IMR-90 (cell line): ENCODE measurements at regions not wholly inside any gene's neighbourhood (a gene's known extent, or its start where the extent isn't known, plus 50 kb on each side); places are given as distances from the start of the nearest gene placed in this dataset.

ENCODE experiments used
- ATAC-seq: fragments of 200-7000 bp; cut with Tn5 transposase; 2 replicates; pipeline ENCODE4 v1.9.1; 2020; ENCODE audit warnings: low read depth, mild to moderate bottlenecking, moderate library complexity
- BruUV-seq: library from RNA; stranded (reverse); fragments of 400-500 nt; replicated peaks from 2 replicates; lab custom pipeline; 2021; lab: Mats Ljungman, UMichigan
- CTCF ChIA-PET: fragments of 300-600 bp; formaldehyde crosslinking; extraction: SDS; loops from one replicate; lab custom pipeline; 2021; ENCODE audit warnings: antibody characterized with exemption; lab: Yijun Ruan, JAX
- POLR2A ChIA-PET: fragments of 300-600 bp; sonication (Branson Sonifier 250); formaldehyde crosslinking; loops from one replicate; lab custom pipeline; 2022; ENCODE audit warnings: antibody characterized with exemption; ENCODE audit not compliant: unreplicated experiment; lab: Charles Lee
- DNase-seq: peaks from one replicate; pipeline ENCODE4 v3.0.0; 2013
- H2AFZ ChIP-seq: replicated peaks from 2 replicates; pipeline ENCODE3; 2013; ENCODE audit warnings: low read length, mild to moderate bottlenecking; ENCODE audit not compliant: poor library complexity
- H2AK5ac ChIP-seq: 2 replicates; pipeline ENCODE4 v1.6.1; 2013; ENCODE audit warnings: low read depth, low read length, inconsistent platforms
- H2AK9ac ChIP-seq: replicated peaks from 2 replicates; pipeline ENCODE3; 2013; ENCODE audit warnings: mild to moderate bottlenecking, low read depth, low read length, moderate library complexity; ENCODE audit not compliant: poor library complexity
- H2BK120ac ChIP-seq: 2 replicates; pipeline ENCODE4 v1.6.1; 2013; ENCODE audit warnings: low read depth, low read length, inconsistent platforms
- H2BK15ac ChIP-seq: 3 replicates; pipeline ENCODE4 v1.6.1; 2013; ENCODE audit warnings: low read depth, low read length, inconsistent platforms
- H2BK20ac ChIP-seq: 2 replicates; pipeline ENCODE4 v1.6.1; 2013; ENCODE audit warnings: low read depth, mild to moderate bottlenecking, inconsistent platforms, low read length, moderate library complexity
- H2BK5ac ChIP-seq: 2 replicates; pipeline ENCODE4 v1.6.1; 2013; ENCODE audit warnings: mild to moderate bottlenecking, low read depth, low read length, inconsistent platforms; ENCODE audit not compliant: poor library complexity, severe bottlenecking
- H3K14ac ChIP-seq: replicated peaks from 2 replicates; pipeline ENCODE4 v1.6.1; 2013; ENCODE audit warnings: low read depth, low read length, inconsistent platforms
- H3K18ac ChIP-seq: 2 replicates; pipeline ENCODE4 v1.6.1; 2013; ENCODE audit warnings: low read depth, low read length, control low read depth
- H3K23ac ChIP-seq: 2 replicates; pipeline ENCODE4 v1.6.1; 2013; ENCODE audit warnings: low read depth, low read length, inconsistent platforms
- H3K27ac ChIP-seq: 2 replicates; pipeline ENCODE4 v1.5.1; 2013; ENCODE audit warnings: mild to moderate bottlenecking, control low read depth, low read length; ENCODE audit not compliant: insufficient read depth
- H3K27me3 ChIP-seq: 2 replicates; pipeline ENCODE4 v1.6.1; 2013; ENCODE audit warnings: low read length; ENCODE audit not compliant: control insufficient read depth, insufficient read depth
- H3K36me3 ChIP-seq: 2 replicates; pipeline ENCODE4 v1.6.1; 2013; ENCODE audit warnings: low read length, mixed read lengths; ENCODE audit not compliant: control insufficient read depth, insufficient read depth
- H3K4ac ChIP-seq: 2 replicates; pipeline ENCODE4 v1.6.1; 2013; ENCODE audit warnings: low read depth, low read length, inconsistent platforms
- H3K4me1 ChIP-seq: 2 replicates; pipeline ENCODE4 v1.6.1; 2013; ENCODE audit warnings: low read length, mixed read lengths; ENCODE audit not compliant: control insufficient read depth, insufficient read depth
- H3K4me2 ChIP-seq: 2 replicates; pipeline ENCODE4 v1.6.1; 2013; ENCODE audit warnings: low read depth, mild to moderate bottlenecking, control low read depth, low read length, moderate library complexity
- H3K4me3 ChIP-seq: 2 replicates; pipeline ENCODE4 v1.5.1; 2013; ENCODE audit warnings: low read depth, mild to moderate bottlenecking, control low read depth, low read length, moderate library complexity; ENCODE audit not compliant: insufficient read depth
- H3K56ac ChIP-seq: 2 replicates; pipeline ENCODE4 v1.6.1; 2013; ENCODE audit warnings: low read length, inconsistent platforms; ENCODE audit not compliant: insufficient read depth; ENCODE audit errors: extremely low read depth
- H3K79me1 ChIP-seq, 2 experiments: 2 replicates each; pipeline ENCODE4 v1.6.1; 2013; ENCODE audit warnings: low read length in 2 of 2, inconsistent platforms in 1 of 2, low read depth in 1 of 2
- H3K9ac ChIP-seq: 2 replicates; pipeline ENCODE4 v1.6.1; 2013; ENCODE audit warnings: low read depth, low read length, control low read depth
- H3K9me1 ChIP-seq: 2 replicates; pipeline ENCODE4 v1.6.1; 2013; ENCODE audit warnings: low read length, inconsistent platforms; ENCODE audit not compliant: insufficient read depth
- H3K9me3 ChIP-seq: 2 replicates; pipeline ENCODE4 v1.6.1; 2013; ENCODE audit warnings: low read length; ENCODE audit not compliant: control insufficient read depth, insufficient read depth
- H4K20me1 ChIP-seq: 2 replicates; pipeline ENCODE4 v1.6.1; 2013; ENCODE audit warnings: low read length, inconsistent platforms; ENCODE audit not compliant: insufficient read depth
- H4K5ac ChIP-seq: 2 replicates; pipeline ENCODE4 v1.6.1; 2013; ENCODE audit warnings: mild to moderate bottlenecking, low read depth, low read length, control low read depth
- H4K8ac ChIP-seq, 2 experiments: 2 replicates each; pipeline ENCODE4 v1.6.1; 2013; ENCODE audit warnings: low read depth in 2 of 2, low read length in 2 of 2, control low read depth in 1 of 2, inconsistent platforms in 1 of 2
- H4K91ac ChIP-seq: 2 replicates; pipeline ENCODE4 v1.6.1; 2013; ENCODE audit warnings: low read depth, low read length, inconsistent platforms; ENCODE audit not compliant: insufficient read depth
- BHLHE40 ChIP-seq: fragments of 150-350 bp; IDR thresholded peaks from 2 replicates; pipeline ENCODE4 v1.6.1; 2016; ENCODE audit warnings: mild to moderate bottlenecking, low read depth, low read length
- FOS ChIP-seq: fragments of 150-350 bp; IDR thresholded peaks from 2 replicates; pipeline ENCODE4 v1.6.1; 2016; ENCODE audit warnings: low read depth, low read length
- MAFK ChIP-seq: IDR thresholded peaks from 2 replicates; pipeline ENCODE4 v1.6.1; 2012; ENCODE audit warnings: low read depth, low read length, improper control_type of control experiment
- MAZ ChIP-seq: IDR thresholded peaks from 2 replicates; pipeline ENCODE4 v1.6.1; 2012; ENCODE audit warnings: low read depth, mild to moderate bottlenecking, low read length, improper control_type of control experiment, moderate library complexity, borderline replicate concordance
- MXI1 ChIP-seq: IDR thresholded peaks from 2 replicates; pipeline ENCODE4 v1.6.1; 2012; ENCODE audit warnings: low read depth, mild to moderate bottlenecking, low read length, moderate library complexity, borderline replicate concordance
- NFE2L2 ChIP-seq: fragments of 150-350 bp; IDR thresholded peaks from 2 replicates; pipeline ENCODE4 v1.6.1; 2016; ENCODE audit warnings: low read depth, mild to moderate bottlenecking, low read length
- POLR2A ChIP-seq: IDR thresholded peaks from 2 replicates; pipeline ENCODE4 v1.6.1; 2012; ENCODE audit warnings: mild to moderate bottlenecking, low read depth, low read length
- RAD21 ChIP-seq: IDR thresholded peaks from 2 replicates; pipeline ENCODE4 v1.6.1; 2012; ENCODE audit warnings: low read length, improper control_type of control experiment
- RCOR1 ChIP-seq: IDR thresholded peaks from 2 replicates; pipeline ENCODE4 v1.6.1; 2012; ENCODE audit warnings: mild to moderate bottlenecking, low read length, improper control_type of control experiment; ENCODE audit not compliant: insufficient replicate concordance
- RFX5 ChIP-seq: IDR thresholded peaks from 2 replicates; pipeline ENCODE4 v1.8.0; 2012; ENCODE audit warnings: low read depth, mild to moderate bottlenecking, low read length, moderate library complexity
- SMC3 ChIP-seq: fragments of 150-350 bp; IDR thresholded peaks from 2 replicates; pipeline ENCODE4 v1.6.1; 2016; ENCODE audit warnings: low read depth, mild to moderate bottlenecking, antibody characterized with exemption, low read length, moderate library complexity
- WGBS, 2 experiments: methylation state at CpG; one replicate each; pipeline versions ENCODE4 v1.1.5 to v1.1.7; 2013; ENCODE audit warnings: missing lambda C conversion rate in 2 of 2; ENCODE audit not compliant: insufficient read length in 1 of 2; ENCODE audit errors: extremely low coverage in 2 of 2; 5-methylcytosine and 5-hydroxymethylcytosine counted together
- dilution Hi-C: fragments of 300-500 bp; cut with HindIII; formaldehyde crosslinking; loops from one replicate; pipeline ENCODE4 v1.14.3; 2018; ENCODE audit warnings: low sequenced_read_pairs; ENCODE audit not compliant: unreplicated experiment
- in situ Hi-C: fragments of 300-500 bp; cut with MboI; formaldehyde crosslinking; loops from 3 replicates; pipeline ENCODE4 v1.14.3; 2019; ENCODE audit warnings: low sequenced_read_pairs, inconsistent platforms, mixed read lengths
- intact Hi-C: fragments of 100-400 bp; cut with micrococcal nuclease; formaldehyde crosslinking; loops from 2 replicates; pipeline ENCODE4 v1.10.0; 2022
- TF ChIP-seq, protein P1 (sequence below): conservative IDR thresholded peaks from 2 replicates; pipeline ENCODE4 v1.5.1; 2012; ENCODE audit warnings: mild to moderate bottlenecking, low read depth, low read length, improper control_type of control experiment
- TF ChIP-seq, protein P2 (sequence below): fragments of 150-350 bp; IDR thresholded peaks from 2 replicates; pipeline ENCODE4 v1.6.1; 2016; ENCODE audit warnings: low read depth, mild to moderate bottlenecking, low read length, moderate library complexity, borderline replicate concordance

DNA sequence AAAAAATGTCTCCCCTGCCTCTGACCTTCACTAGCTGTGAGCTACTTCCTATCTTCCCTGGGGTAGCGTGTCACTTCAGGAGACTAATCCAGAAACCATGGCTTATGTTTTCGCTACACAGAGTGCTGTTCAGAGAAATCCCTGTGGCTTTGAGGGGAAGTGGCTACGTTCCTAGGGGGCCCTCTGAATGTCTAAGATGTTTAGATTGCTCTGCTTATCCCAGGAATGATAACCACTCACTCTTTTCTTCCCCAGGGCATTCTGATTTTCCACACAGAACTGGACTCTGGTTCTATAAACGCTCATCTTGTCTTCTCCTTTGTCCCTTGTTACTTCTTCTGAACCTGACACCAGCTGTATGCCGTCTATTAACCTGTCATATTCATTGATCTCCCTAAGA, 572.5 kb downstream of the OLFM4 start:
- no TSS peak for BruUV-seq
- no peak overlapping the region for H2AFZ ChIP-seq
- H3K4me3 ChIP-seq: no peak overlapping the region
- H4K5ac ChIP-seq: no peak overlapping the region
- ChIA-PET POLR2A (no interaction called here), CTCF (no interaction called here)
- H3K14ac ChIP-seq: no peak overlapping the region
- no peaks in the 10 kb centered on the region for H4K20me1 ChIP-seq
- no peaks in the 10 kb centered on the region for H3K4me1 ChIP-seq
- no peak overlapping the region for H2AK9ac ChIP-seq
- H3K4me2 ChIP-seq: no peak overlapping the region
- H2BK120ac ChIP-seq: no peak overlapping the region
- ATAC-seq (no peak), DNase-seq (no peak)
- no peaks in the 10 kb centered on the region for H3K9me1 ChIP-seq
- H3K18ac ChIP-seq: no peak overlapping the region
- no peak overlapping the region for H3K56ac ChIP-seq
- no peak overlapping the region for H3K9ac ChIP-seq
- no peak overlapping the region for H2AK5ac ChIP-seq
- intact Hi-C loops: no loop called here
- 0% methylated on average over 2 of the region's 5 CpGs; no CpG with 5 or more reads in 1 of the 2 experiments for WGBS, 2 experiments
- H3K23ac ChIP-seq: no peak overlapping the region
- in situ Hi-C loops: no loop called here
- no peak overlapping the region for H2BK5ac ChIP-seq
- no peak overlapping the region for H2BK20ac ChIP-seq
- H3K27me3 ChIP-seq: no peaks in the 10 kb centered on the region
- H3K9me3 ChIP-seq: peaks cover 7% of the 10 kb centered on the region; the same call in 1 of the 2 replicates
- no peak overlapping the region for H4K8ac ChIP-seq
- TF ChIP-seq FOS: no peak
- TF ChIP-seq NFE2L2: no peak
- no peak for TF ChIP-seq RCOR1
- TF ChIP-seq RFX5: no peak
- TF ChIP-seq, protein P1, sequence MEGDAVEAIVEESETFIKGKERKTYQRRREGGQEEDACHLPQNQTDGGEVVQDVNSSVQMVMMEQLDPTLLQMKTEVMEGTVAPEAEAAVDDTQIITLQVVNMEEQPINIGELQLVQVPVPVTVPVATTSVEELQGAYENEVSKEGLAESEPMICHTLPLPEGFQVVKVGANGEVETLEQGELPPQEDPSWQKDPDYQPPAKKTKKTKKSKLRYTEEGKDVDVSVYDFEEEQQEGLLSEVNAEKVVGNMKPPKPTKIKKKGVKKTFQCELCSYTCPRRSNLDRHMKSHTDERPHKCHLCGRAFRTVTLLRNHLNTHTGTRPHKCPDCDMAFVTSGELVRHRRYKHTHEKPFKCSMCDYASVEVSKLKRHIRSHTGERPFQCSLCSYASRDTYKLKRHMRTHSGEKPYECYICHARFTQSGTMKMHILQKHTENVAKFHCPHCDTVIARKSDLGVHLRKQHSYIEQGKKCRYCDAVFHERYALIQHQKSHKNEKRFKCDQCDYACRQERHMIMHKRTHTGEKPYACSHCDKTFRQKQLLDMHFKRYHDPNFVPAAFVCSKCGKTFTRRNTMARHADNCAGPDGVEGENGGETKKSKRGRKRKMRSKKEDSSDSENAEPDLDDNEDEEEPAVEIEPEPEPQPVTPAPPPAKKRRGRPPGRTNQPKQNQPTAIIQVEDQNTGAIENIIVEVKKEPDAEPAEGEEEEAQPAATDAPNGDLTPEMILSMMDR: no peak
- no peak for TF ChIP-seq MAZ
- no peak for TF ChIP-seq BHLHE40
- TF ChIP-seq, protein P2, sequence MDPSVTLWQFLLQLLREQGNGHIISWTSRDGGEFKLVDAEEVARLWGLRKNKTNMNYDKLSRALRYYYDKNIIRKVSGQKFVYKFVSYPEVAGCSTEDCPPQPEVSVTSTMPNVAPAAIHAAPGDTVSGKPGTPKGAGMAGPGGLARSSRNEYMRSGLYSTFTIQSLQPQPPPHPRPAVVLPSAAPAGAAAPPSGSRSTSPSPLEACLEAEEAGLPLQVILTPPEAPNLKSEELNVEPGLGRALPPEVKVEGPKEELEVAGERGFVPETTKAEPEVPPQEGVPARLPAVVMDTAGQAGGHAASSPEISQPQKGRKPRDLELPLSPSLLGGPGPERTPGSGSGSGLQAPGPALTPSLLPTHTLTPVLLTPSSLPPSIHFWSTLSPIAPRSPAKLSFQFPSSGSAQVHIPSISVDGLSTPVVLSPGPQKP: no peak
- no peak for TF ChIP-seq MAFK
- no peak for TF ChIP-seq SMC3
- no peak for TF ChIP-seq POLR2A
- no peak for TF ChIP-seq MXI1
- no peak for TF ChIP-seq RAD21
- H3K79me1 ChIP-seq: no peaks in the 10 kb centered on the region
- no peaks in the 10 kb centered on the region for H3K36me3 ChIP-seq
- no peak overlapping the region for H3K27ac ChIP-seq
- H3K4ac ChIP-seq: no peak overlapping the region
- dilution Hi-C loops: no loop called here
- H4K91ac ChIP-seq: no peak overlapping the region
- no peak overlapping the region for H2BK15ac ChIP-seq
